ENCODE measurements at regions not wholly inside any gene's neighbourhood (a gene's known extent, or its start where the extent isn't known, plus 50 kb on each side); places are given as distances from the start of the nearest gene placed in this dataset.
"Not testable (repeated sequence)": the region's sequence is repeated elsewhere in the genome, so short reads cannot be mapped to it uniquely, and the experiment has no call there.

- no peak for DNase-seq (ENCODE audit: low read depth in 2 of 2)
Measured at GRCh38 chr12:125311050-125311449, 245.8 kb downstream of the AACS start.

GRCh38 chr12:125312471-125312870 lies 247.2 kb downstream of the AACS start:
- no peak for DNase-seq (ENCODE audit: low read depth in 2 of 2)

- no peak for DNase-seq (ENCODE audit: low read depth in 2 of 2)
Measured at GRCh38 chr12:125314051-125314755, 249.0 kb downstream of the AACS start.

- no peak for DNase-seq (ENCODE audit: low read depth in 2 of 2)
Measured at GRCh38 chr12:125315771-125316170, 250.5 kb downstream of the AACS start.

- DNase-seq (ENCODE audit: low read depth in 2 of 2), result no peak
Measured at GRCh38 chr12:125320177-125320576, 254.9 kb downstream of the AACS start.

- no peak for DNase-seq (ENCODE audit: low read depth in 2 of 2)
Measured at GRCh38 chr12:125324861-125325490, 259.7 kb downstream of the AACS start.

GRCh38 chr12:125329239-125330102 lies 264.2 kb downstream of the AACS start:
- no peak for DNase-seq (ENCODE audit: low read depth in 2 of 2)

- peak; percentile 10 to 44 for DNase-seq (ENCODE audit: low read depth in 2 of 2)
Measured at GRCh38 chr12:125330645-125331341, 265.6 kb downstream of the AACS start.

GRCh38 chr12:125331342-125332052 lies 266.3 kb downstream of the AACS start:
- no peak for DNase-seq (ENCODE audit: low read depth in 2 of 2)

- no peak for DNase-seq (ENCODE audit: low read depth in 2 of 2)
Measured at GRCh38 chr12:125332900-125333299, 267.7 kb downstream of the AACS start.

- DNase-seq (ENCODE audit: low read depth in 2 of 2), result no peak
Measured at GRCh38 chr12:125336246-125336645, 271.0 kb downstream of the AACS start.

- no peak for DNase-seq (ENCODE audit: low read depth in 2 of 2)
Measured at GRCh38 chr12:125340791-125341190, 275.6 kb downstream of the AACS start.

GRCh38 chr12:125341422-125341821 lies 276.2 kb downstream of the AACS start:
- no peak for DNase-seq (ENCODE audit: low read depth in 2 of 2)

- no peak for DNase-seq (ENCODE audit: low read depth in 2 of 2)
Measured at GRCh38 chr12:125343649-125344048, 278.4 kb downstream of the AACS start.

GRCh38 chr12:125346362-125346761 lies 281.1 kb downstream of the AACS start:
- no peak for DNase-seq (ENCODE audit: low read depth in 2 of 2)

- DNase-seq (ENCODE audit: low read depth in 2 of 2), result no peak
Measured at GRCh38 chr12:125351788-125352187, 286.6 kb downstream of the AACS start.

- DNase-seq (ENCODE audit: low read depth in 2 of 2), result not testable (repeated sequence)
Measured at GRCh38 chr12:125353002-125353401, 287.8 kb downstream of the AACS start.

GRCh38 chr12:125353871-125354270 lies 288.6 kb downstream of the AACS start:
- DNase-seq (ENCODE audit: low read depth in 2 of 2), result no peak

GRCh38 chr12:125355614-125356013 lies 290.4 kb downstream of the AACS start:
- no peak for DNase-seq (ENCODE audit: low read depth in 2 of 2)

GRCh38 chr12:125356111-125356510 lies 290.9 kb downstream of the AACS start:
- no peak for DNase-seq (ENCODE audit: low read depth in 2 of 2)

GRCh38 chr12:125357561-125357960 lies 292.3 kb downstream of the AACS start:
- no peak for DNase-seq (ENCODE audit: low read depth in 2 of 2)
